ENCODE measurements at regions not wholly inside any gene's neighbourhood (a gene's known extent, or its start where the extent isn't known, plus 50 kb on each side); places are given as distances from the start of the nearest gene placed in this dataset.

DNA sequence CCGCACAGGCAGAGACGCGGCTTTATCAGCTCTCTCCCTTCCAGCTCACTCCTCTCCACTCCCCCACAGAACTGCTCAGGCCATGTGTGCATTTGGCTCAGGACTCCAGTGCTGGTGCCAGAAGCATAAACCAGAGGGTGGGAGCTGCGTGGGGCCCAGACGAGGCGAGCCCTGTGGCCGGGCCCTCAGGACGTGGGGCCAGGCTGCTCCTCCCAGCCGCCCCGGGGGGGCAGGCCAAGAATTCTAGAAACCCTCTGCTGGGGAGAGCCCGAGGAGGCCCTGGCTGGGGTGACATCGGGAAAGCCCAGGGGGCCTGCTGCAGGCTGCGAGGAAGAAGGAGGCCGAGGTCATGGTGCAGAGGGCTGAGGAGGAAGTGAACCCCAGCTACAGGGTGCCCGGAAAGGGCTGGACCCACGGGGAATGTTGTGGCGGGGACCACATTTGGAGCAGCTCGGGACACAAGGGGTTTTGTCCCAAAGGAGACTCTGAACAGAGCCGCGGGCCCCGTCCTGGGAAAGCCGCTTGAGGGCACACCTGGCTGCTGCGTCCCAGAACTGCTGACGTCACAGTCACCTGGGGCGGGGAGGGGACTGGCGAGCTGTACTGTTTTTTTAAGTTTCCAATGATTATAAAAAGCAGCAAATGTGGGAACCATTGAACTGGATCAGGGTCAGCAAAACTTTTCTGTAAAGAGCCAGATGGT, 107.1 kb downstream of the BANF2 start:
- Histone ChIP-seq H3K27ac (peak overlapping the region; percentile 86), H3K9me3 (no peaks in the 10 kb centered on the region), H3K36me3 (no peaks in the 10 kb centered on the region), H3K27me3 (no peaks in the 10 kb centered on the region), H3K4me3 (no peak overlapping the region), H3K4me1 (peaks cover 0 to 23% of the 10 kb centered on the region in 2 donors)
- peak; percentile 92 to 94 for DNase-seq
- intact Hi-C loops (cut with DNase I; ENCODE audit: low total_unique reads): no loop called here
- TF ChIP-seq, protein P1, sequence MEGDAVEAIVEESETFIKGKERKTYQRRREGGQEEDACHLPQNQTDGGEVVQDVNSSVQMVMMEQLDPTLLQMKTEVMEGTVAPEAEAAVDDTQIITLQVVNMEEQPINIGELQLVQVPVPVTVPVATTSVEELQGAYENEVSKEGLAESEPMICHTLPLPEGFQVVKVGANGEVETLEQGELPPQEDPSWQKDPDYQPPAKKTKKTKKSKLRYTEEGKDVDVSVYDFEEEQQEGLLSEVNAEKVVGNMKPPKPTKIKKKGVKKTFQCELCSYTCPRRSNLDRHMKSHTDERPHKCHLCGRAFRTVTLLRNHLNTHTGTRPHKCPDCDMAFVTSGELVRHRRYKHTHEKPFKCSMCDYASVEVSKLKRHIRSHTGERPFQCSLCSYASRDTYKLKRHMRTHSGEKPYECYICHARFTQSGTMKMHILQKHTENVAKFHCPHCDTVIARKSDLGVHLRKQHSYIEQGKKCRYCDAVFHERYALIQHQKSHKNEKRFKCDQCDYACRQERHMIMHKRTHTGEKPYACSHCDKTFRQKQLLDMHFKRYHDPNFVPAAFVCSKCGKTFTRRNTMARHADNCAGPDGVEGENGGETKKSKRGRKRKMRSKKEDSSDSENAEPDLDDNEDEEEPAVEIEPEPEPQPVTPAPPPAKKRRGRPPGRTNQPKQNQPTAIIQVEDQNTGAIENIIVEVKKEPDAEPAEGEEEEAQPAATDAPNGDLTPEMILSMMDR (IDR thresholded peaks at IDR 0.05): peak in 1 of 4 experiments; percentile 6
- peak in 1 of 2 donors; percentile 35 for TF ChIP-seq POLR2A (IDR thresholded peaks at IDR 0.05)

DNA sequence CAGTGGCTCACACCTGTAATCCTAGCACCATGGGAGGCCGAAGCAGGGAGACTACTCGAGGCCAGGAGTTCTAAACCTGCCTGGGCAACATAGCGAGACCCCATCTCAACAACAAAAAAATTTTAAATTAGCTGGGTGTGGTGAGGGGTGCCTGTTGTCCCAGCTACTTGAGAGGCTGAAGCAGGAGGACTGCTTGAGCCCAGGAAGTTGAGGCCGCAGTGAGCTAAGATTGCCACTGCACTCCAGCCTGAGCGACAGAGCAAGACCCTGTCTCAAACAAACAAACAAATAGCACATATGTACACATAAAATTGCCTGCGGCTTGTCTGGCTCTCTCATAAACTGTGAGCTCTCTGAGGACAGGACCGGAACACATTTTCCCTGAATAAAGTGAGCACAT, 106.3 kb downstream of the BANF2 start:
- Histone ChIP-seq H3K27me3 (no peaks in the 10 kb centered on the region), H3K9me3 (no peaks in the 10 kb centered on the region), H3K27ac (peak overlapping the region; percentile 86), H3K4me3 (no peak overlapping the region), H3K36me3 (no peaks in the 10 kb centered on the region), H3K4me1 (peaks cover 0 to 23% of the 10 kb centered on the region in 2 donors)
- TF ChIP-seq, protein P1 (IDR thresholded peaks at IDR 0.05): no peak
- TF ChIP-seq POLR2A (IDR thresholded peaks at IDR 0.05): no peak
- intact Hi-C loops (cut with DNase I; ENCODE audit: low total_unique reads): no loop called here
- DNase-seq: no peak

DNA sequence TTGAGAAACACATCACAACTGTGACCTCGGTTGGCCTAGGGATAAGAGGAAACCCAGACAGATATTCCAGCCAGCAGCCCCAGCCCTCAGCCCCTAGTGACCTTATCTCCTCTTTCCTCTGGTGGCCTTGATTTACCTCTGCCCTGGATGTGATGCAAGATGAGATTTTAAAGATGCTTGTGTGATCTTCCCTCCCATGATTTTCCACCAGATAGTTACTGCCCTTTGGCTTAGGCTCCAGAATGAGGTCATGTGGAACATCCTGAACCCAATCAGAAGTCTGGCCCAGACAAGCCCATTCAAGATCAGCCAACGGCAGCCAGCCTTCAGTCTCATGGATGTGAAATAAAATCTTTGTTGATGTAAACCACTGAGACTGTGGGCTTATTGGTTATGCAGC, 104.0 kb downstream of the BANF2 start:
- Histone ChIP-seq H3K27me3 (no peaks in the 10 kb centered on the region), H3K9me3 (no peaks in the 10 kb centered on the region), H3K36me3 (no peaks in the 10 kb centered on the region), H3K4me3 (no peak overlapping the region), H3K4me1 (peaks cover 0 to 11% of the 10 kb centered on the region in 2 donors), H3K27ac (no peak overlapping the region)
- DNase-seq: no peak
- TF ChIP-seq, protein P1 (IDR thresholded peaks at IDR 0.05): no peak
- no peak for TF ChIP-seq POLR2A (IDR thresholded peaks at IDR 0.05)
- intact Hi-C loops (cut with DNase I; ENCODE audit: low total_unique reads): no loop called here

DNA sequence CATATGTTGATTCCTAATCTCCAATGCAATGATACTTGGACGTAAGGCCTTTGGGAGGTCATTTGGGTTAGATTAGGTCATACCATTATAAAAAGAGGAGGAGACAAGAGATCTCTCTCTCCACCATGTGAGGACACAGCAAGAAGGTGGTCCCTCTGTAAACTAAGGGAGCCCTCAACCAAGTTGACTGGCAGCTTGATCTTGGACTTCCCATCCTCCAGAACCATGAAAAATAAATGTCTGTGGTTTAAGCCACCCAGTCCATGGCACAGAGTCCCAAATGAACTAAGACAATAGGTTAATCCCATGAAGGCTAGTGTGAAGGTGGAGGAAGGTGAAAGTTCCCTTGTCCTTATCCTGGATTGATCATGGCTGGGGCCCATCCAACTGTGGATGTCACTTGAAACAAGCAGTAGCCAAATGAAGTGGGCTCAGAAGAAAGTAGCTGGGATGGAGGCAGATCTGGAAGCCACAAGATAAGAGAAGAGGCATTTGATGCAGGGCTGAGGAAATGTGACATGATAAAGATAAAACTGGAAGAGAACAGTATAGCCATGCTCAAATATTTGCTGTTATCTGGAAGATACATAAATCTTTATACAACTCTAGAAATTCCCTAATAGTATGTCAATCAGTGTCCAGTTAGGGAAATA, 99.9 kb downstream of the BANF2 start:
- TF ChIP-seq, protein P1 (IDR thresholded peaks at IDR 0.05): no peak
- no peak for TF ChIP-seq POLR2A (IDR thresholded peaks at IDR 0.05)
- no peak for DNase-seq
- Histone ChIP-seq H3K27me3 (no peaks in the 10 kb centered on the region), H3K4me3 (no peak overlapping the region), H3K36me3 (no peaks in the 10 kb centered on the region), H3K9me3 (no peaks in the 10 kb centered on the region), H3K27ac (no peak overlapping the region), H3K4me1 (peaks cover 0 to 6% of the 10 kb centered on the region in 2 donors)
- intact Hi-C loops (cut with DNase I; ENCODE audit: low total_unique reads): loop anchor here (5.0 kb wide), 1 partner anchor 83 kb away; no protein-coding TSS in a partner anchor

DNA sequence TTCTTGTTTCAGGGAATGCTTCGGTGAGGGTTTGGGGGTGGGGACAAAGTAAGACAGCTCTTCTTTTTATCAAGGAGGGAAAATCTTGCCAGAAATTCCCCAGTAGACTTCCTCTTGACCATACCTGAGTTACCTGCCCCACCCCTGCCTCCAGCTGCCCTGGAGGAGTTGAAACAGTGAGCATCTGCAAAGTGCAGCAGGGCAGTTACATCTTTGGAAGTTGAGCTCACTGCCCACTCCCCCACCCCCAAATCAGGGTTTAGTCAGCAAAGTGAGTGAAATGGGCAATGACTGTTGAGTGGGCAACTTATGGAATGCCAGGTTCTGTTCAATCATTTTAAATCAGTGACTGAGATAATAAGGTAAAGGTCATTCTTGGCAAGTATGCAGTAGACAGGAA, 98.8 kb downstream of the BANF2 start:
- Histone ChIP-seq H3K27me3 (no peaks in the 10 kb centered on the region), H3K4me1 (peaks cover 0 to 6% of the 10 kb centered on the region in 2 donors), H3K9me3 (no peaks in the 10 kb centered on the region), H3K4me3 (no peak overlapping the region), H3K36me3 (no peaks in the 10 kb centered on the region), H3K27ac (no peak overlapping the region)
- intact Hi-C loops (cut with DNase I; ENCODE audit: low total_unique reads): loop anchor here (5.0 kb wide), 1 partner anchor 84 kb away; no protein-coding TSS in a partner anchor
- TF ChIP-seq POLR2A (IDR thresholded peaks at IDR 0.05): no peak
- TF ChIP-seq, protein P1 (IDR thresholded peaks at IDR 0.05): no peak
- DNase-seq: no peak

All from uterus (tissue), 3 donors.